ENCODE measurements at regions not wholly inside any gene's neighbourhood (a gene's known extent, or its start where the extent isn't known, plus 50 kb on each side); places are given as distances from the start of the nearest gene placed in this dataset.

- Histone ChIP-seq H4K20me1 (ENCODE audit: insufficient read depth, low read length, poor library complexity, severe bottlenecking) (no peaks in the 10 kb centered on the region), H3K4me1 (ENCODE audit: insufficient read depth, low read length, poor library complexity, severe bottlenecking) (peaks cover 61% of the 10 kb centered on the region), H3K4me3 (ENCODE audit: low read length, poor library complexity, severe bottlenecking) (no peak overlapping the region), H3K9me3 (ENCODE audit: insufficient read depth, low read depth, low read length) (no peaks in the 10 kb centered on the region), H3F3A (ENCODE audit: low read depth) (no peaks in the 10 kb centered on the region), H2AFZ (ENCODE audit: low read length) (peak overlapping the region; percentile 75; the same call in 1 of the 2 replicates), H3K4me2 (ENCODE audit: low read depth, low read length, poor library complexity, severe bottlenecking) (no peak overlapping the region), H3K9me2 (replicated peaks; ENCODE audit: low read depth, low read length) (no peaks in the 10 kb centered on the region), H3K9ac (ENCODE audit: low read depth, low read length, poor library complexity, severe bottlenecking) (peak overlapping the region; percentile 45), H3K27me3 (ENCODE audit: insufficient read depth, low read length, poor library complexity, severe bottlenecking) (no peaks in the 10 kb centered on the region), H3K36me3 (ENCODE audit: insufficient read depth, low read length) (no peaks in the 10 kb centered on the region), H3K79me2 (ENCODE audit: insufficient read depth, low read length) (no peaks in the 10 kb centered on the region)
- TF ChIP-seq, protein P1, sequence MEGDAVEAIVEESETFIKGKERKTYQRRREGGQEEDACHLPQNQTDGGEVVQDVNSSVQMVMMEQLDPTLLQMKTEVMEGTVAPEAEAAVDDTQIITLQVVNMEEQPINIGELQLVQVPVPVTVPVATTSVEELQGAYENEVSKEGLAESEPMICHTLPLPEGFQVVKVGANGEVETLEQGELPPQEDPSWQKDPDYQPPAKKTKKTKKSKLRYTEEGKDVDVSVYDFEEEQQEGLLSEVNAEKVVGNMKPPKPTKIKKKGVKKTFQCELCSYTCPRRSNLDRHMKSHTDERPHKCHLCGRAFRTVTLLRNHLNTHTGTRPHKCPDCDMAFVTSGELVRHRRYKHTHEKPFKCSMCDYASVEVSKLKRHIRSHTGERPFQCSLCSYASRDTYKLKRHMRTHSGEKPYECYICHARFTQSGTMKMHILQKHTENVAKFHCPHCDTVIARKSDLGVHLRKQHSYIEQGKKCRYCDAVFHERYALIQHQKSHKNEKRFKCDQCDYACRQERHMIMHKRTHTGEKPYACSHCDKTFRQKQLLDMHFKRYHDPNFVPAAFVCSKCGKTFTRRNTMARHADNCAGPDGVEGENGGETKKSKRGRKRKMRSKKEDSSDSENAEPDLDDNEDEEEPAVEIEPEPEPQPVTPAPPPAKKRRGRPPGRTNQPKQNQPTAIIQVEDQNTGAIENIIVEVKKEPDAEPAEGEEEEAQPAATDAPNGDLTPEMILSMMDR (conservative IDR thresholded peaks at IDR 0.05; ENCODE audit: low read length) = no peak
- TF ChIP-seq EZH2phosphoT487 (IDR thresholded peaks at IDR 0.05; ENCODE audit: borderline replicate concordance) = no peak
These were observed 72.6 kb downstream of the FOXB1 start for GRCh38 chr15:60076582-60077276.

DNA sequence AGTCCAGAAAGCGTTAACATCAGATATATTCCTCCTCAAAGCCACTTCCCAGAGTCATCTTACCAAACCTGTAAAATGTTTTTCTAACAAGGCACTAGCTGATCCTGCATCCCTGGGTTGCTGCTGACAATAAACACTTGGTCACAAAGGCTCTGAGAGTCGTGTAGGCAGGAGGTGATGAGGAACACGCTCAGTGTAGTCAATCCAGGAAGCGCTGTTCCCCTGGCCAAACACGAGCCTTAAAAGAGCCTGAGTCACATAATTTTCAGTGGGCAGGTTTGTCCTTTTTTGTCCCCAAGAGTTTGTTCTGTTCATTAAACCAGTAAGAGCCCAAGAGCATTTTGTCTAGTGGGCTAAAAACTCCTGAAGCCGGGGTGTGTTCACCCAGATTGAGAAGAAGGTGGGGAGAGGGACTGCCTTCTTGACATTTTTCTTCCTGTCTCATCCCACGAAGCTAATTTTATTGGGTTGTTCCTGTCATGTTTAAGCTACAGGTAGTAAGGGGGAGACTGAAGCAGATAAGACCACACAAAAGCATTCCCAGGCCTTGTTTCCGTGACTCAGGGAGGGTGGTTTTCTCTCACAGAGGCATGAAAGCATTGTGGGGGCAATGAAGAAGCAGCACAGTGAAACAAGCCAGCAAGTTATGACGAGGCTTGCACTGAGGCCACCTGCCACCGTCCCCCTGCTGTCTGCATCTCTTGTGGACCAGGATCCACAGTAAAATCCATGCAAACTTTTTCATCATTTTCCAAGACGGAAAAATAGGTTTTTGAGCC is 73.7 kb downstream of the FOXB1 start:
- peak overlapping the region; percentile 23 for H3K4me2 ChIP-seq (ENCODE audit: low read depth, low read length, poor library complexity, severe bottlenecking)
- no peaks in the 10 kb centered on the region for H3K9me3 ChIP-seq (ENCODE audit: insufficient read depth, low read depth, low read length)
- H3K9me2 ChIP-seq (replicated peaks; ENCODE audit: low read depth, low read length) = no peaks in the 10 kb centered on the region
- peak overlapping the region; percentile 75 for H2AFZ ChIP-seq (ENCODE audit: low read length)
- peaks cover 65% of the 10 kb centered on the region for H3K4me1 ChIP-seq (ENCODE audit: insufficient read depth, low read length, poor library complexity, severe bottlenecking)
- TF ChIP-seq, protein P1 (conservative IDR thresholded peaks at IDR 0.05; ENCODE audit: low read length) = no peak
- TF ChIP-seq EZH2phosphoT487 (IDR thresholded peaks at IDR 0.05; ENCODE audit: borderline replicate concordance) = no peak
- H3K9ac ChIP-seq (ENCODE audit: low read depth, low read length, poor library complexity, severe bottlenecking) = peak overlapping the region; percentile 45
- H3K36me3 ChIP-seq (ENCODE audit: insufficient read depth, low read length) = no peaks in the 10 kb centered on the region
- no peak overlapping the region for H3K4me3 ChIP-seq (ENCODE audit: low read length, poor library complexity, severe bottlenecking)
- H4K20me1 ChIP-seq (ENCODE audit: insufficient read depth, low read length, poor library complexity, severe bottlenecking) = no peaks in the 10 kb centered on the region
- no peaks in the 10 kb centered on the region for H3K27me3 ChIP-seq (ENCODE audit: insufficient read depth, low read length, poor library complexity, severe bottlenecking)
- H3F3A ChIP-seq (ENCODE audit: low read depth) = no peaks in the 10 kb centered on the region
- no peaks in the 10 kb centered on the region for H3K79me2 ChIP-seq (ENCODE audit: insufficient read depth, low read length)

GRCh38 chr15:60079210-60079609 is 75.1 kb downstream of the FOXB1 start:
- no peaks in the 10 kb centered on the region for H3K9me2 ChIP-seq (replicated peaks; ENCODE audit: low read depth, low read length)
- H3K79me2 ChIP-seq (ENCODE audit: insufficient read depth, low read length) = no peaks in the 10 kb centered on the region

More at GRCh38 chr15:60079210-60079609, 75.1 kb downstream of the FOXB1 start:
- no peak overlapping the region for H3K4me3 ChIP-seq (ENCODE audit: low read length, poor library complexity, severe bottlenecking)
- no peaks in the 10 kb centered on the region for H3K36me3 ChIP-seq (ENCODE audit: insufficient read depth, low read length)
- no peaks in the 10 kb centered on the region for H3K9me3 ChIP-seq (ENCODE audit: insufficient read depth, low read depth, low read length)
- no peaks in the 10 kb centered on the region for H4K20me1 ChIP-seq (ENCODE audit: insufficient read depth, low read length, poor library complexity, severe bottlenecking)
- H3K9ac ChIP-seq (ENCODE audit: low read depth, low read length, poor library complexity, severe bottlenecking) = no peak overlapping the region
- H2AFZ ChIP-seq (ENCODE audit: low read length) = peak overlapping the region; percentile 47; the same call in 1 of the 2 replicates
- no peaks in the 10 kb centered on the region for H3K27me3 ChIP-seq (ENCODE audit: insufficient read depth, low read length, poor library complexity, severe bottlenecking)
- no peaks in the 10 kb centered on the region for H3F3A ChIP-seq (ENCODE audit: low read depth)
- H3K4me1 ChIP-seq (ENCODE audit: insufficient read depth, low read length, poor library complexity, severe bottlenecking) = peaks cover 58% of the 10 kb centered on the region
- TF ChIP-seq EZH2phosphoT487 (IDR thresholded peaks at IDR 0.05; ENCODE audit: borderline replicate concordance) = no peak
- TF ChIP-seq, protein P1 (conservative IDR thresholded peaks at IDR 0.05; ENCODE audit: low read length) = peak; percentile 80
- no peak overlapping the region for H3K4me2 ChIP-seq (ENCODE audit: low read depth, low read length, poor library complexity, severe bottlenecking)

All from Loucy (cell line).